UCSD-AML1 (cell line): ENCODE measurements at regions not wholly inside any gene's neighbourhood (a gene's known extent, or its start where the extent isn't known, plus 50 kb on each side); places are given as distances from the start of the nearest gene placed in this dataset.
"Not testable (repeated sequence)": the region's sequence is repeated elsewhere in the genome, so short reads cannot be mapped to it uniquely, and the experiment has no call there.

Source experiments
- DNase-seq: peaks from one replicate; lab custom pipeline; 2025; ENCODE audit not compliant: unreplicated experiment; lab: John Stamatoyannopoulos, UW

DNA sequence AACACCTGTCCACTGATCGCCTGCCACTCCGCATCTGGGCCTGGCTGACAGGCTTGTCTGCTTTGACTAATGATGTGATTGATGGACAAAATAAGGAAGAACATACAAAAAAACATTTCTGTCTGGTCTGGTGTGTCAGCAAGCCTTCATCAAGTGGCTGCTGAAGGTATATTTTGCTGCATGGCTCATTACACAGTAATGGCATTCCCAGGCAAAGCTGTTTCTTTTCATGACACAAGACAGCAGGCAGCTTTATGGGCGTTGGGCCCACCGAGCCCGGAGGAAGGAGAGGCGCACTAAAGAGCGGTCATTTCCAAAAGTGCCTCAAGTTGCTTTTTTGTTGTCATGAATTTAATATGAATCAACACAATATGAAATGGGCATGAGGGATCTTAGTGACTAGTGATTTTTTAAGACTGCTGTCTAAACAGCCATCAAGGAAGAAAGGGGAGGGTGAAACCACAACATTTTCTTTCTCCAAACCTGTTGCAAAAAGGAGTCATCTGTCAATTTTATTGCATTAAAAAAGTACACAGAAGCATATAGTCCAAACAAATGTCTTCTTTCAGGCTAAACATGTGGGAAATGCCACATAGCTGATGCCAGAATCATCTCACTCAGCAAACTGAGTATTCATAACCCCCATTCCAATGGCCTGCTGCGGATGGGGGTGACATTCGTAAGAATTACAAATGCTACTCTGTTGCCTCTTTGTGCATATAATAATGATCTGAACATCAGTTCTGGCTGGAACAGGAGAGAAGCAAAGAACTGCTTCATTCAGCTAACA, 476.6 kb downstream of the ZNF536 start:
- no peak for DNase-seq

DNA sequence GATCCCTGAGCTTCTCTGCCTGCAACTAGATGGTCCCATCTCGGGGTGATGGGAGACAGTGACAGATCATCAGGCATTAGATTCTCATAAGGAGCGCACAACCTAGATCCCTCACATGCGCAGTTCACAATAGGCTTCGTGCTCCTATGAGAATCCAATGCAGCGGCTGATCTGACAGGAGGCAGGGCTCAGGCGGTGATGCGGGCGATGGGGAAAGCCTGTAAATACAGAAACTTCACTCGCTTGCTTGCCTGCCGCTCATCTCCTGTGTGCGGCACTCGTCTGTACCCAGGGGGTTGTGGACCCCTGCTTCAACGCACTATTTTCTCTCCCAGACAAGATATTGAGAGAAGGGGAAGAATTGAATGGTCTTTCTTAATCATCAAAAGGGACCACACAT, 473.9 kb downstream of the ZNF536 start:
- DNase-seq, result no peak

DNA sequence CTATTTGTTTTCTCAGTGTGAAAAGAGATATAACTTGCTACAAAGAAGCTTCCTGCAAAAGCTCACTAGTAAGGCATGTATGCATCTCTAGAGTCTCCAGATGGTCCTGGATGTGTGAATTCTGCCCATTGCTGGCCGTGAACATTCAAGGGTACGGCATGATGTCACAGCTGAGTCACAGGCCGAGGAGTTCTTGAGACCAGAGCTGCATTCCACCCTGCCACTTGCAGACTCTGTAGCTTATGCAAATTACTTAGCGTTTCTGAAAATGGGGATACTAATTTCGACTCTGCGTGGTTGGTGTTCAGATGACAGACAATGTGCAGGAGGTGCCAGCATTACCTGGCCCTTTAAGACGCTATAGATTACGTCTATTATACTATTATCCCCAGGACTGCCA, 470.7 kb downstream of the ZNF536 start:
- DNase-seq, result no peak

DNA sequence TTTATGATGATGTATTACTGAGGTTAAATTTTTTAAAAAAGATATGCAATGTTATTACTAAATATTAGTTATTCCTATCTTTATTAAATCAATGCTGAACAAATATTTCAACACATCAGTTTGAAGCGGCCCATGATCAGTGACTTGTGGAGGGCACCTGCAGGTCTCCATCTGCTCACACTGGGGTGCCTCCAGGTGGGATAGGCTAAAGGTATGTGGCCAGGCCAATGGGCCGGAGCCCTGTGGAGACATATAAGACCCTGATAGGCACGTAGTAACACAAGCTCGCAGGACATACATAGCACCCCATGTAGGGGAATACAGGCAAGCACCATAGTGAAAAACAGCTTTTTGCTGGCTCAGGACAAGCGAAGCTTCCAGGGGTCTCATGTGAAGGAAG, 469.8 kb downstream of the ZNF536 start:
- DNase-seq, result no peak

DNA sequence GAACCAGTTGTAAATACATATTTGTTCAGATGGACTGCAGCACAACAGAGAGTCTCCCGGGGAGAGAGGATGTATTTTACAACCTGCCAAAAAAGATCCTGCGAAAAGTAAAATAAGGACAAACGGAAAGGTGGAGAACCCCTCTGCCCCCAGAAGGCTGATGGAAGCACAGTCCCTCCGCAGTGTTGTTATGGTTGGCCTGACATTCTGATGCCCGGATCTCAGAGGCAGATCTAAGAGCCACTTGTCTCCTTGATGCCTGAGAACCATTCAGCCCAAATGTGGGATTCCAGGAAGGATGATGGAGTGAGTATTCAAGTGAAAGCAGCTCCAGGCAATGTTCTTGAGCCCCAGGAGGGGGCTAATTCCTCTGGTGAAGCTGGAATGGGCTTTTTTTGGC, 458.7 kb downstream of the ZNF536 start:
- DNase-seq, result no peak

DNA sequence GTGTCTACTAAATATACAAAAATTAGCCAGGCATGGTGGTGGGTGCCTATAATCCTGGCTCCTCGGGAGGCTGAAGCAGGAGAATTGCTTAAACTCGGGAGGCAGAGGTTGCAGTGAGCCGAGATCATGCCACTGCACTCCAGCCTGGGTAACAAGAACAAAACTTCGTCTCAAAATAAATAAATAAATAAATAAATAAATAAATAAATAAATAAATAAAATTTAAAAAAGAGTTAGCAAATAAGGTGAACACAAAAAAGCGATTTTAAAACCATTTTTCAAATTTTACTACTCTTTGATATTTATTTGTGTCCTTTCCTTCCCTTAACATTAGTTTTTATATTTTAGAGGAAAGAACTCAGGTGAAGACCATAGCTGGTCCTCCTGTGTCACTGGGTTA, 453.3 kb downstream of the ZNF536 start:
- not testable (repeated sequence) for DNase-seq

DNA sequence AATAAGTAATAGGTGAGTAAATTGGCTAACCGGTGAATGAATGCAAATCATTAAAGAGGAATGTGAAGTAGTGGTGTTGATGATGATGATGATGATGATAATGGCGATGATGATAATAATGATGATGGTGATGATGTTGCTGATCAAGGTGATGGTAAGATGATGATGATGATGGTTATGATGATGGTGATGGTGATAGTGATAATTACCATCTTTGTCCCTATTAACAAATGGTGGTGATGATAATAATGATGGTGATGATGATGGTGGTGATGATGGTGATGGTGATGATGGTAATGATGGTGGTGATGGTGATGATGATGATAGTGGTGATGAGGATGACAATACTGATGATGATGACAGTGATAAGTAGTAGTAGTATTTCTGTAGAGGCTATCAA, 452.6 kb downstream of the ZNF536 start:
- DNase-seq, result no peak

DNA sequence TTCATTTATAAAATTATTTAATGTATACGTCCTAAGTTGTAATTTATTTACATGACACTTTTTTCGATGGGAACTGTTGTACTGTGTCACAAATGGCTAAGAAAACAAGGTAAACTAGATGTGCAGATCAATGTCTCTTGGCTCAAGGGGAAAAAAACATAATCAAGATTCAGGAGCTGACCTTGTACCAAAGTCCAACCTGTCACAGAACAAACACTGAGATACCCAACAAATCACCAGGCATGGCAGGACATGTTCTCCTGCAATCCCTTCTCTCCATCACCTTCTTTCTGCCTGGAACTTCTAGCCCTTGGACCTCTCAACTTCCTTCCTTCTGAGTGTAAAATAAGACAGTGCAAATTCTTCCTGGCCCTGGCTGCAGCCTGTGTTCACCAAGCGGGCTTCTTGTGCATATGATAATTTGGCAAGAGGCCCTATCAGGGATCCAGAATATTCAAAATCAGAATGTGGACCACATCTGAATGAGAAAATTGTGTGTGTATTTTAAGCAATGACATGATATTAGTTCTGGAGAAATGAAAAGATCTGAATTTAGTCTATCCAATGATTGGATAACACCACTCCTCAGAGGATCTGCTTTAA, 445.9 kb downstream of the ZNF536 start:
- DNase-seq, result no peak

DNA sequence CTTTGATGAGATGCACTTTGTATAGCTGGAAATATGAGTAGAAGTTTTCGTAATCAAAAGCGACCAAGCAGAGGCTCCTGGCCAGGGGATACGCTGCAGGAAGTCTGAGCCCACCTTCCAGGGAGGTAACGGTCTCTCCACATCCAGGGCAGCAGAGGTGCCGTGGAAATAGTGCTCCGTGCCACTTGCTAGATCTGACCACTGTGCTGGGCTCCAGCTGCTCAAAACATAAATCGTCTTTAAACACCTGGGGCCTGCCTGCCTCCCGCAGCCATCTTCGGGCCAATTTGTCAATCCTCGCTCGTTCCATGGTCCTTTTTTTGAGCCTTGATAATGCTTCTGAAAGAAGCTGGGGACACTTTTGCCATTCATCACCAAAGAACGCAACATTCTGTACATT, 445.0 kb downstream of the ZNF536 start:
- no peak for DNase-seq

DNA sequence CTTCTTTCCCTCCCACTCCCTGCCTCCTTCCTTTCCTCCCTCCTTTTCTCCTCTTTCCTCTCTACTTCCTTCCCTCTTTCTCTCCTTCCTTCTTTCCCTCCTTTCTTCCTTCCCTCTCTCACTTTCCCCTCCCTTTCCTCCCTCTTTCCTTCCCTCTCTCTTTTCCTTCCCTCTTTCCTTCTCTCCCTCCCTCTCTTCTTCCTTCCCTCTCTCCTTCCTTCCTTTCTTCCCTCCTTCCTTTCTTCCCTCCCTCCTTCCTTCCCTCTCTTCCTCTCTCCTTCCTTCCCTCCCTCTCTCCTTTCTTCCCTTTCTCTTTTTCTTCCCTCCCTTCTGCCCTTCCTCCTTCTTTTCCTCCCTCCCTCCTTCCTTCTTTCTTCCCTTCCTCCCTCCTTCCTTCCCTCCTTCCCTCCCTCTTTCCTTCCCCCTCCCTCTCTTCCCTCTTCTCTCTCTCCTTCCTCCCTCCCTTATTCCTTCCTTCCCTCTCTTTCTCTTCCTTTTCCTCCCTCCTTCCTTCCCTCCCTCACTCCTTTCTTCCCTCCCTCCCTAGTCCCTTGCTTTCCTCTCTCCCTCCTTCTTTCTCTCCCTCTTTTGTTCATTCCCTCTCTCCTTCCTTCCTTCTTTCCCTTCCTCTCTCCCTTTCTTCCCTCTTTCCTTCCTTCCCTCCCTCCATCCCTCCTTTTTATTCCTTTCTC, 443.9 kb downstream of the ZNF536 start:
- DNase-seq, result no peak

DNA sequence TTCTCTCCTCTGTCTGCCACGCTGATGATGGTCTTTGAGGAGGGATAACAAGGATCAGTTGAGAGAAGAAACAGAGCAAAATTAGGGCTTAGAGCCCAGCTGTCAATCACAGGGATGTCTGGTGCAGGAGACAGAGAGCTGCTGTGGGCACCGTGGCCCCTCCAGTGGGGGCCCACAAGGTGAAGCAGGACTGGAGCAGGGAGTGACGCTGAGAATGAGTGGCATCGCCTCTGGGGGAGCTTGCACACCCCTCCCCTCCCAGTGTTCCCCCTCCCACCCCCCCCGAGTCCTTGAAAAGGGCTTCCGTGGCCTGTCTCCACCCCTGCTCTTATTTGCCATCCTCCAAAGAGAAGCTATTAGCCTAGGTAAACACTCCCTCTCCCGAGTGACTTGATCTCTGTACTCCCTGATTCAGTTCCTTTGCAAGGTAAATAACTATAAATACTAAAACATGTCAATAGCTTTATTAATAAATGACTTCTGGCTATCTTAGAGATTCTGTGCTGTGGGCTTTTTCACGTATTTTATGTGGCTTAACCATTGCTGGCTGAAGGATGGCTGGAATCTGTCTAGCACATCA, 440.0 kb downstream of the ZNF536 start:
- no peak for DNase-seq

DNA sequence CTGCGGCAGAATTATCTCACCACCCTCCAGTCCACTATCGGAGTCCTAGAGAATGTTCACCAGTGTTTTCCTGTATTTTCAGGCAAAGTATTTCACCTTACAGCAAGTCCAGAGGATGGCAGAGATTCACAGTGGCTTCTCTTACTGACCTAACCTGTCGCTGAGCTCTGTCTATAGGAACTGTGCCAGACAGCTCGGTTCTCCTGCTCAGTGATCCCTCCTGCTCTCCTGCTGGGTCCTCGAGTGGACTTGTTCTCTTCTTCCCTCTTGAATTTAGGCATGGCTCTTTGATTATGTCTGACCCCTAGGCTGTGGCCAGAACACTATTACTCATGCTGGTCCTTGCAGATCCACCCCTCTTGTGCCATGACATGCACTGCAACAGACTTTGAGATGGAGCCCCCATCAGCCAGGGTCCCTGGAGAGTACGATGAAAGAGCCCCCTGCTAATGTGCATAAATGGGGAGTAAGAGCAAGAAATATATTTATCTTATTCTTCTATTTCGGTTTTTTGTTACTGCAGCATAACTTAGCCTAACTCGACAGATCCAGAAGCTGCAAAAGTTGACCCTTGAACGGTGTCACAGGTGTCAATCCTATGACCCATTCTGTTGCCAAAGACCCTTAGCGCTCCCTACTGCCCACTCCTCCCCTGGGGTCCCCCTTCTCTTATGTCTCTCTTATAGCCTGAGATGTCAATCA, 439.4 kb downstream of the ZNF536 start:
- DNase-seq, result no peak

DNA sequence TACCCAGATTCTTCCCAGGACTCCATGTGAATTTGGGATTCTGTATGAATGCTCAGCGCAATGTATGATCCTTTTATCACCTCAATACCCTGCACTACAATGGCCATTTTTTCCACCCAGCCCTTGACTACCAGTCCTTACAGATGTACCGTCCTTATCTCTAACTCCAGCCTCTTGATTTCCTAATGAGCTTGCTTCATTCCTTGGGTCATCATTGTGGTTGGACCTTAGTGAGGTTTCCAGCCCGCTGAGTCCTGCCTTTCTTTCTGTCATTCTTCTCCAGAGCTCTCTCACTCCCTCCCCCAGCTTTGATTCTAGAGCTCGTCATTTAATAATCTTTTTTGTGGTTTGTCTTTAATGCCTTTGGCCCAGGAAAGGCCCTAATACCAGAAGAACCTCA, 438.5 kb downstream of the ZNF536 start:
- no peak for DNase-seq

DNA sequence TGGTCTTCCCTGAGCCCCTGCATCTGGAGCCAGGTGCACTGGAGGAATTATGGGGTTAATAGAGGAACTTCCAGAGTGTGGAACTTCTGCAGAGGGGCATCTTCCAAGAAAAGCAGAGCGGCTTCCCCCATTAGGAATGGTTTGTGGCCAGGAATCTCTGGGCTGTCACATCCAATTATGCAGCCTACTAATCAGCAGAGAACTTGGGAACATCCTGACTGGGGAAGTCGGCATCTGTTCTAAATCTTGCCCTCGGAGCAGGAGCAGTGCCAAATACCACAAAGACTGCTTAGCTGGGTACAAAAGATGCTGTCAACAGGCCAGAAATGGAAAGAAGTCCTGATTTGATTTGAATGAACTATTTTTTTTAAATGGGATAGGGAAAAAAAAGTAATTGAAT, 435.1 kb downstream of the ZNF536 start:
- no peak for DNase-seq

DNA sequence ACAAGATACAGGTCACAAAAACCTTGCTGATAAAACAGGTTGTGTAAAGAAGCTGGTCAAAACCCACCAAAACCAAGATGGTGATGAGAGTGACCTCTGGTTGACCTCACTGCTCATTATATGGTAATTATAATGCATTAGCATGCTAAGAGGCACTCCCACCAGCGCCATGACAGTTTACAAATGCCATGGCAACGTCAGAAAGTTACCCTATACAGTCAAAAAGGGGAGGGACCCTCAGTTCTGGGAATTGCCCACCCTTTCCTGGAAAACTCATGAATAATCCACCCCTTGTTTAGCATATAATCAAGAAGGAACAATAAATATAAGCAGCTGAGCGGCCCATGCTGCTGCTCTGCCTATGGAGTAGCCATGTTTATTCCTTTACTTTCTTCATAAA, 434.1 kb downstream of the ZNF536 start:
- DNase-seq, result no peak

DNA sequence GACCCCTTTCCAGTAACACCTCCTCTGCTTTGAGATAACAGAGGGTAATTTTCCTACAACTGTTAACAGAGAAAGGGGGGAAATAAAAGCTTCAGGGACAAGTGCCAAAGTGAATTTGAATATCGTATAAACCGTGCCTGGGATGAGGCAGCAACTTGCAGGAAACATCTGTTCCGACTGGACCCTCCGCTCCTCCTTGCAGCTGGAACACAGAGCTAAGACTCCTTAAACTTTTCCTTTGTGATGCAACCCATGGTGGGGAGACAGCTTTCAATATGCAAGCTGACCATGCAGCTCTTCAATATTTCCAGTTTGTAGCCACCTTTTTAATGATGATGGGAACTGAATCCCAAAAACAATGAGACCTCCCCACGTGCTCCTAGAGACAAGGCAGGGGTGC, 432.6 kb downstream of the ZNF536 start:
- DNase-seq, result no peak

DNA sequence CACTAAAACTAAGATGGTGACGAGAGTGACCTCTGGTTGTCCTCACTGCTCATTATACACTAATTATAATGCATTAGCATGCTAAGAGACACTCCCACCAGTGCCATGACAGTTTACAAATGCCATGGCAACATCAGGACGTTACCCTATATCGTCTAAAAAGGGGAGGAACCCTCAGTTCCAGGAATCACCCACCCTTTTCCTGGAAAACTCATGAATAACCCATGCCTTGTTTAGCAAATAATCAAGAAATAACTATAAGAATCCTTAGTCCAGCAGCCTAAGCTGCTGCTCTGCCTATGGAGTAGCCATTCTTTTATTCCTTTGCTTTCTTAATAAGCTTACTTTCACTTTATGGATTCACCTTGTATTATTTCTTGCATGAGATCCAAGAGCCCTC, 432.1 kb downstream of the ZNF536 start:
- not testable (repeated sequence) for DNase-seq

DNA sequence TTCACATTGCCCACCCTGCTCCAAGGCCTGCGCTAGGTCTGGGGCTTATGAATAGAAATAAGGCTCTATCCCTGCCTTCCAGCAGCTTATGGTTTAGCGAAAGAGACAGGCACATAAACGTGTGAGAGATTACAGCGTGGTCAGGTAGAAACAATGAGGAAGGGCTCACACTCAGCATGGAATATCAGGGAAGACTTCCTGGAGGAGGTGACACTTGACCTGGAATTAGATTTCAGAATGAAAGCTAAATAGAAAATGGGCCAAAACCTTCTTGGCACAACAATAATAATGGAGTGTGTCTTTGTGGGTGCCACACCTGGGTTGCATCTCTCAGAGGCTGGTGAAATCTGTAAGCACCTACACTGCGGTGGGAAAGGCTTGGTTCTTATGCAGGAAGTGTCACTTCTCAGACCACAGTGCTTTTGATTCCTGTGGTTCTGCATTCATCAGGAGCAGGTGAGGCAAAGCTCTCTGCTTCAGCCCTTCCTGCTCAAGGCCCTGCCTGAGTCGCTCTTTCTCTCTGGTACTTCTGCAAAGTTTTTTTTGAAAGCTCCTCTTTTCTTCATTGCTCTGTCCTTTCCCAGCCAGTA, 430.3 kb downstream of the ZNF536 start:
- DNase-seq, result no peak

DNA sequence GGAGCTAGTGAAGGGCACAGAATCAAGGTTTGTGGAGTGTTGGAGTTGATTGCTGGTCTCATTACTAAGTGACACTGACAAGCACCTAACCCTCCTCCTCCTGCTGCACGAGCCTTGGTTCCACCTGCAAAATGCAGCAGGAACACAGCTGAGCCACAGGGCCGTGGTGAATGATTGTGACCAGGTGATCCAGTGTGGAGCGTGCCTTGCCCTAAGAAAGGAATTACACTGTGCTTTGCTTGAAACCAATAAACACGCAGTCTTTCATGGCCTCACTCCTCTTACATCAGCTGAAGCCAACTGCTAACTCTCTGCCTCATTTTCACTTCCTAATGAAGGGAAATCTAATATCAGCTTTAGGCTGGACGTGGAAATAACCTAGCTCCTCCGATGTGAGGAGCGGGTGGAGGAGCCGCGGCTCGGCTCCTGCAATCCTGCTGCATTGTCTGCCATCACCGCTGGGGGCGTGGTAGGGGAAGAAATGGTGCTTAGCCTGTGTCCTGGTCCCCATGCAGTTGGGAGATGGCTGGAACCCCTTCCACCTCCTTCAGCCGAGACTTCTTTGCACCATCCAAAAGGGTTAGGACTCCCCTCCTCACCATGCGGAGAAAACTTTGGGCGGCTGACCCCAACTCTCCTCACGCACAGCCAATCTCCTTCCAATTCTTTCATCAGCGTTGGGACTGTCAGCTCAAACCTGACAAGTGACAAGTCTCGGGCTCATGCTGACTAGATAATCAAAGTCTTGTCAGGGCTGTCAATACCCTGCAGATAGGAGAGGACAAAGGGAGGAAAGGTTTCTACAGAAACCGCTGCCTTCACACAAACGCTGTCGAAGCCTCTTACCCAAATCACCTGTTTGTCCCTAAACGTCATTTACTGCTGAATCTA, 427.9 kb downstream of the ZNF536 start:
- no peak for DNase-seq

DNA sequence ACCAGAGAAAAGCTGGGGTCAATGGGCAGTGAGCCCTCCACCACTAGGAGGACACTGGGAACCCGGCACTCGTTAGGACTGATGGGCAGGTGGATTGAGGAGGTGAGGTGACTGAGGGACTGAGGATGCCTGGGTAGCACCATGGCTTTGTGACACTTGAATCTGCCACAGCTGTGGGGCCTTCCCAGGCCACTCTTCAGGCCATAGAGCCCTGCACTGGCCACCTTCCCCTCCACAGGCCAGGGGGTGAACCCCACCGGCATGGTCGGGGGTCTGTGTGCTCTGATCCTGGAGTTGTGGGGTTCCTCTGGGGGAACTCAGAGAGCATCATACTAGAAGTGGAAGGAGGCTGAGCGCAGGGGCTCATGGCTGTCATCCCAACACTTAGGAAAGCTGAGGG, 423.5 kb downstream of the ZNF536 start:
- no peak for DNase-seq
